Erythroblast (primary cell): ENCODE measurements at regions not wholly inside any gene's neighbourhood (a gene's known extent, or its start where the extent isn't known, plus 50 kb on each side); places are given as distances from the start of the nearest gene placed in this dataset.

Experiments used
- GATA1 ChIP-seq: IDR thresholded peaks from 2 replicates; pipeline ENCODE4 v1.6.1; 2011; ENCODE audit warnings: low read depth, mild to moderate bottlenecking, control low read depth, low read length, moderate library complexity
- POLR2A ChIP-seq: IDR thresholded peaks from 2 replicates; pipeline ENCODE4 v1.6.1; 2011; ENCODE audit warnings: mild to moderate bottlenecking, low read length

DNA sequence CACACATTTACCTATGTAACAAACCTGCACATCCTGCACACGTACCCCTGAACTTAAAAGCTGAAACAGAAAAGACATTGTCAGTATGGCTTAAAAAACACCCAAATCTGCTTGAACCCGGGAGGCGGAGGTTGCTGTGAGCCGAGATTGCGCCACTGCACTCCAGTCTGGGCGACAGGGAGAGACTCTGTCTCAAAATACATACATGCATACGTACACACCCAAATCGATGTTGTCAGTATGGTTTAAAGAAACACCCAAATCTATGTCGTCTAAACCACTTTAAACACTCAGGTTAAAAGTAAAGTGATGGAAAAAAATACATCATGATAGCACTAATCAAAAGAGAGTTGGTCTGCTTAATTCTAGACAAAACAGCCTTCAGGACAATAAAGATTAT, 257.5 kb downstream of the RPRM start:
- no peak for TF ChIP-seq POLR2A
- TF ChIP-seq GATA1 = no peak
